ENCODE measurements at regions not wholly inside any gene's neighbourhood (a gene's known extent, or its start where the extent isn't known, plus 50 kb on each side); places are given as distances from the start of the nearest gene placed in this dataset.

GRCh38 chr9:80592413-80592812 is 1020.6 kb downstream of the TLE4 start:
- H3K36me3 Mint-ChIP-seq, result peaks cover 9 to 11% of the 10 kb centered on the region in 2 donors
- no peak for DNase-seq
- H3K27me3 Mint-ChIP-seq, result peaks cover 0 to 4% (median 0%) of the 10 kb centered on the region in 3 donors
- H3K9me3 Mint-ChIP-seq, result peaks cover 0 to 8% (median 3%) of the 10 kb centered on the region in 7 donors
- no peak overlapping the region for H3K27ac Mint-ChIP-seq
- no peak overlapping the region for H3K4me3 Mint-ChIP-seq
- no peak for ATAC-seq (ENCODE audit: low read depth in 2 of 2)
- H3K4me1 Mint-ChIP-seq, result no peaks in the 10 kb centered on the region

DNA sequence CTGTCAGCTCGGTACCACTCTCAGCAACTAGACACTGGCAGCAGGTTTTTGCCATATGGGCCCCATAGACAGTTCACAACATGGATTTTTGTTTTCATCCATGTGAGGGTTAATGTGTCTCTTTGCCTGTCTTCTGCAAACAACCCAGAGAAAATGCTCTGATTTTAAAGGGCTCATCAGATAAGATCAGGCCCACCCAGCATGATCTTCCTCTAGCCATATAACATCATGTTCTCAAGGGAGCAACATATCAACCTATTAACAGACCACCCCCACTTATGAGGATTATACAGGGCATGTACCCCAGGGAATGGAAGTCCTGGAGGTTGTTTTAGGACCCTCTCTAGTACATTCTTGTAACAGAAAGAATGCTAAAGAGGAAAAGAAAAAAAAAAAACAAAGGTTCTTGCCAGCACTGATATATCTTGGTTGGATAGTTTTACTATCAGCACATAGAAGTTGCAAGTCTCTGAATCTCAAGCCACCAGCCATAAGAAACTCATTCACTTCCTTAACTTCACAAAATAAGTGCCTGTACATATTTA is 1015.1 kb downstream of the TLE4 start:
- Mint-ChIP-seq H3K36me3 (peaks cover 0 to 9% of the 10 kb centered on the region in 2 donors), H3K27ac (no peak overlapping the region), H3K9me3 (no peaks in the 10 kb centered on the region), H3K27me3 (peaks cover 0 to 4% (median 0%) of the 10 kb centered on the region in 3 donors), H3K4me3 (no peak overlapping the region), H3K4me1 (no peaks in the 10 kb centered on the region)
- DNase-seq (no peak), ATAC-seq (ENCODE audit: low read depth in 2 of 2) (no peak)

DNA sequence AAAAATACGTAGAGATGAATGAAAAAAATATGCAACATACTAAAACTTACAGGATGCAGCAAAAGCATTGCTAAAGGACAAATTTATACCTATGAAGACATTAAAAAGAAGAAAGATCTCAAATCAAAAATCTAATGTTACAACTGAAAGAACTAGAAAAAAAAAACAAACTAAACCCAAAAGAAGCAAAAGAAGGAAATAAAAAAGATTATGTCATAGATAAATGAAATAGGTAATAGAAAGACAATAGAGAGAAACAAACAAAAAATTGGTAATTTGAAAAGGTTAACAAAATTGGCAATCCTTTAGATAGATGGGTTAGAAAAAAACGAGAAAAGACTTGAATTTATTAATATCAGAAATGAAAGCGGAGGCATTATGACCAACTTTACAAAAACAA is 1000.2 kb downstream of the TLE4 start:
- H3K36me3 Mint-ChIP-seq, result peaks cover 18 to 44% of the 10 kb centered on the region in 2 donors
- no peaks in the 10 kb centered on the region for H3K4me1 Mint-ChIP-seq
- H3K9me3 Mint-ChIP-seq, result peaks cover 27 to 83% (median 48%) of the 10 kb centered on the region in 7 donors
- no peak for DNase-seq
- H3K4me3 Mint-ChIP-seq, result no peak overlapping the region
- no peak for ATAC-seq (ENCODE audit: low read depth in 2 of 2)
- no peaks in the 10 kb centered on the region for H3K27me3 Mint-ChIP-seq
- H3K27ac Mint-ChIP-seq, result peak overlapping the region in 2 of 6 donors; percentile 22 to 62

GRCh38 chr9:80569236-80569635 is 997.5 kb downstream of the TLE4 start:
- Mint-ChIP-seq H3K27ac (no peak overlapping the region), H3K9me3 (peaks cover 20 to 73% (median 34%) of the 10 kb centered on the region in 7 donors), H3K4me3 (no peak overlapping the region), H3K4me1 (no peaks in the 10 kb centered on the region), H3K36me3 (peaks cover 27 to 37% of the 10 kb centered on the region in 2 donors), H3K27me3 (no peaks in the 10 kb centered on the region)
- no peak for DNase-seq
- no peak for ATAC-seq (ENCODE audit: low read depth in 2 of 2)

DNA sequence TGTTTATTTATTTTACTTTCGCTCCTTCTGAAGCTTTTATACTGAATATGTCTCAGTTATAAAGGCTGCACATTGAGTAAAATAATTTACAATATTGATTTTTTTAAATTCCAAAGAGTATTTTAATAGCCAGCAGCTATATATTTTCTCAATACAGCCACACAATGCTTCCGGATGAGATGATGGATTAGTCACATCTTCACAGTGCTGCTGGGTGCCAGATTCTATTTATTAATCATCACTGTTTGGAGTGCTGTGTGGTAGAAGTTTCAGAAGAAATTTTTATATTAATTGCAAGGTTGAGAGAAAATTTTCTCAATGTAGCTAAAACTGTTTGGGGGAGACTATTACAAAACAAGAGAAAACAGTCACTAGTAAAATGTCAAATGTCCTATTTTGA is 989.8 kb downstream of the TLE4 start:
- Mint-ChIP-seq H3K36me3 (peaks cover 15 to 21% of the 10 kb centered on the region in 2 donors), H3K4me1 (no peaks in the 10 kb centered on the region), H3K27me3 (no peaks in the 10 kb centered on the region), H3K9me3 (peaks cover 5 to 22% (median 7%) of the 10 kb centered on the region in 7 donors), H3K27ac (no peak overlapping the region), H3K4me3 (no peak overlapping the region)
- no peak for ATAC-seq (ENCODE audit: low read depth in 2 of 2)
- no peak for DNase-seq

GRCh38 chr9:80560976-80561375 is 989.2 kb downstream of the TLE4 start:
- ATAC-seq (ENCODE audit: low read depth in 2 of 2), result no peak
- Mint-ChIP-seq H3K27ac (no peak overlapping the region), H3K4me3 (no peak overlapping the region), H3K4me1 (no peaks in the 10 kb centered on the region), H3K9me3 (peaks cover 3 to 17% (median 7%) of the 10 kb centered on the region in 7 donors), H3K27me3 (no peaks in the 10 kb centered on the region), H3K36me3 (peaks cover 15 to 16% of the 10 kb centered on the region in 2 donors)
- DNase-seq, result no peak

DNA sequence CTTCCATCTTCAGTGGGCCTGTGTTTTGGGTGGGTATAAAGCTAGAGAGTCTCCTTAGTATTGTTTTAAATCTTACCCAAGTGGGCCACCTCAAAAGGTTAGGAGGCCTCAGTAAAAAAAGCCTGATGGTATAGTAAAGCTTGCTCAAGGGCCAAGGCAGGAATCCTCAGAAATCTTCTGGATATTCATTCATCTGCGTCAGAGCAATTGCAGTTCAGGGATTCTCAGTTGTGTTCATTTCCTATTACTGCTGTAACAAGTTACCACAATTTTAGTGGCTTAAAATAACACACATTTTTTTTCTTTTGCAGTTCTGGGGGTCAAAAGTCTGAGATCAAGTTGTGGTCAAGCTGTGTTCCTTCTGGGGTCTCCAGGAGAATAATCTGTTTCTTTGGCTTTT is 985.5 kb downstream of the TLE4 start:
- no peak for ATAC-seq (ENCODE audit: low read depth in 2 of 2)

DNA sequence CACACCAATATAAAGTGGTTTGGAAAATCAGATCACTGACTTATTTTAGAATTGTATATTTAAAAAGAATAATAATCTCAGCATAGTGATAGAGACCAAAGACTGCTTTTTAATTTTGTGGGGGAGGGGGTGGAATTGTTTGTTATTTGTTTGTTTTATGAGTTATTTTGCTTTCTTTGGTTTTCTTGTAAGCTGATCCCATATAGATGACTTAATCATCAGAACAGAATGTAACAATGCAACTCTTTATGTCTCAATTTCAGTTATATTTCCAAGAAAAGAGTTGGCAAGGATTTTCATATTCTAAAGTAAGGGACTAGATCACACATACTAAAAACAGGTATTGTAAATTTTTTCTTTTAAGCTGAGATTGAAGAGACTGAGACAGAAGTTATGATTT is 984.9 kb downstream of the TLE4 start:
- H3K4me1 Mint-ChIP-seq, result peaks cover 0 to 3% (median 0%) of the 10 kb centered on the region in 3 donors

More for the DNA sequence above, 985.5 kb downstream of the TLE4 start:
- Mint-ChIP-seq H3K9me3 (peaks cover 0 to 2% (median 0%) of the 10 kb centered on the region in 7 donors), H3K4me3 (no peak overlapping the region), H3K4me1 (peaks cover 0 to 3% (median 0%) of the 10 kb centered on the region in 3 donors), H3K27me3 (no peaks in the 10 kb centered on the region), H3K27ac (no peak overlapping the region), H3K36me3 (peaks cover 0 to 16% of the 10 kb centered on the region in 2 donors)
- no peak for DNase-seq

GRCh38 chr9:80555782-80556325 is 984.1 kb downstream of the TLE4 start:
- no peaks in the 10 kb centered on the region for H3K27me3 Mint-ChIP-seq
- peaks cover 0 to 2% (median 0%) of the 10 kb centered on the region in 7 donors for H3K9me3 Mint-ChIP-seq
- H3K36me3 Mint-ChIP-seq, result peaks cover 0 to 9% of the 10 kb centered on the region in 2 donors
- H3K4me3 Mint-ChIP-seq, result no peak overlapping the region
- no peak for ATAC-seq (ENCODE audit: low read depth in 2 of 2)
- DNase-seq, result no peak
- no peak overlapping the region for H3K27ac Mint-ChIP-seq
- peaks cover 0 to 3% (median 0%) of the 10 kb centered on the region in 3 donors for H3K4me1 Mint-ChIP-seq

More for the DNA sequence above, 984.9 kb downstream of the TLE4 start:
- ATAC-seq (ENCODE audit: low read depth in 2 of 2) (no peak), DNase-seq (no peak)
- Mint-ChIP-seq H3K9me3 (peaks cover 0 to 2% (median 0%) of the 10 kb centered on the region in 7 donors), H3K27ac (no peak overlapping the region), H3K36me3 (peaks cover 0 to 11% of the 10 kb centered on the region in 2 donors), H3K27me3 (no peaks in the 10 kb centered on the region), H3K4me3 (no peak overlapping the region)

DNA sequence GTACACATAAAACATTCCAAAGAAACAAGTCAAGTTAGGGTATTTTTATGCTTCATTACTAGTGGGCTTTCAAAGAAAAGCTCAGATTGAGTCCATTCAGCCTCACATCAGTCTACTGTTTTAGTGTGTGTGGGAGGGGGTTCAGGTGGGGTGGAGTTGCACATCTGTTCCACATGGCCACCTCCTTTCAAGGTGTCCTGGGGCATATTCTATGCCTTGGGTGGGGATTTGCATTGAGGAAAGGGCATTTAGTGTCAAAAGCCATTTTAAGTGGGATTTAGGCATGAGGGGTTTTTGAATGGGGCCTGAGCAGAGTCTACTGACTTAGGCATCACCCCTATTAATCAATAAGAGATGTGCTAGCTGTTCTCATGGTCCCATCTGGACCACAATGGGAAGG is 983.1 kb downstream of the TLE4 start:
- H3K36me3 Mint-ChIP-seq, result peaks cover 0 to 9% of the 10 kb centered on the region in 2 donors
- peaks cover 0 to 2% (median 0%) of the 10 kb centered on the region in 7 donors for H3K9me3 Mint-ChIP-seq
- ATAC-seq (ENCODE audit: low read depth in 2 of 2) (no peak), DNase-seq (no peak)
- no peak overlapping the region for H3K27ac Mint-ChIP-seq
- H3K27me3 Mint-ChIP-seq, result no peaks in the 10 kb centered on the region
- H3K4me1 Mint-ChIP-seq, result peaks cover 0 to 3% (median 0%) of the 10 kb centered on the region in 3 donors
- H3K4me3 Mint-ChIP-seq, result no peak overlapping the region

- Mint-ChIP-seq H3K27me3 (no peaks in the 10 kb centered on the region), H3K36me3 (peaks cover 0 to 9% of the 10 kb centered on the region in 2 donors), H3K9me3 (peaks cover 0 to 2% (median 0%) of the 10 kb centered on the region in 7 donors), H3K4me3 (no peak overlapping the region), H3K4me1 (peaks cover 0 to 3% (median 0%) of the 10 kb centered on the region in 3 donors), H3K27ac (no peak overlapping the region)
- ATAC-seq (ENCODE audit: low read depth in 2 of 2) (no peak), DNase-seq (no peak)
Observed at GRCh38 chr9:80554301-80554700, 982.5 kb downstream of the TLE4 start.

GRCh38 chr9:80552931-80553330 is 981.2 kb downstream of the TLE4 start:
- peaks cover 0 to 3% (median 0%) of the 10 kb centered on the region in 3 donors for H3K4me1 Mint-ChIP-seq
- peaks cover 0 to 2% (median 0%) of the 10 kb centered on the region in 7 donors for H3K9me3 Mint-ChIP-seq
- H3K36me3 Mint-ChIP-seq, result peaks cover 0 to 7% of the 10 kb centered on the region in 2 donors
- no peak overlapping the region for H3K4me3 Mint-ChIP-seq
- ATAC-seq (ENCODE audit: low read depth in 2 of 2) (no peak), DNase-seq (no peak)
- no peak overlapping the region for H3K27ac Mint-ChIP-seq
- H3K27me3 Mint-ChIP-seq, result no peaks in the 10 kb centered on the region

DNA sequence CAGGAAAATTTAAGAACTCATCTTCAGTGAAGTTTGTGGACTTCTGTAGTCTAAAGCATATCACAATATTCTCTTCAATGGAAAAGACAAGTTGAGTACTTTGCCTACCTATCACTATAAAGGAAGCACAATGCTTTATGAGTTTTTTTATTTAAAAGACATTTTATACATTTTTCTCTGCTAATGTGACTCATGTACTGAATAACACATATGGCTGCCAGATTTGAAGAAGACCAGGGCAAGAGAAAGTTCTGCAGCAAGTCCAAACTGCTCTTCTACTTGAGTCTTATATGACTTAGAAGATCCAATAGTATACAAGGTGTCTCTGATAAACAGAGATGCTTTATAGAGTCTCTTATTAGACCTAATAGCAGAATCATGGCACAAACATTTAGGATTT is 978.4 kb downstream of the TLE4 start:
- H3K27me3 Mint-ChIP-seq, result no peaks in the 10 kb centered on the region
- ATAC-seq (ENCODE audit: low read depth in 2 of 2) (no peak), DNase-seq (no peak)
- peaks cover 0 to 2% (median 0%) of the 10 kb centered on the region in 7 donors for H3K9me3 Mint-ChIP-seq
- peaks cover 0 to 3% (median 0%) of the 10 kb centered on the region in 3 donors for H3K4me1 Mint-ChIP-seq
- no peaks in the 10 kb centered on the region for H3K36me3 Mint-ChIP-seq
- H3K27ac Mint-ChIP-seq, result no peak overlapping the region
- H3K4me3 Mint-ChIP-seq, result no peak overlapping the region

GRCh38 chr9:80547613-80548012 is 975.8 kb downstream of the TLE4 start:
- Mint-ChIP-seq H3K36me3 (no peaks in the 10 kb centered on the region), H3K27ac (no peak overlapping the region), H3K9me3 (peaks cover 0 to 15% (median 5%) of the 10 kb centered on the region in 7 donors), H3K4me1 (no peaks in the 10 kb centered on the region), H3K27me3 (no peaks in the 10 kb centered on the region), H3K4me3 (no peak overlapping the region)
- DNase-seq (no peak), ATAC-seq (ENCODE audit: low read depth in 2 of 2) (no peak)

All from naive B cell (primary cell).